ENCODE measurements at regions not wholly inside any gene's neighbourhood (a gene's known extent, or its start where the extent isn't known, plus 50 kb on each side); places are given as distances from the start of the nearest gene placed in this dataset.

DNA sequence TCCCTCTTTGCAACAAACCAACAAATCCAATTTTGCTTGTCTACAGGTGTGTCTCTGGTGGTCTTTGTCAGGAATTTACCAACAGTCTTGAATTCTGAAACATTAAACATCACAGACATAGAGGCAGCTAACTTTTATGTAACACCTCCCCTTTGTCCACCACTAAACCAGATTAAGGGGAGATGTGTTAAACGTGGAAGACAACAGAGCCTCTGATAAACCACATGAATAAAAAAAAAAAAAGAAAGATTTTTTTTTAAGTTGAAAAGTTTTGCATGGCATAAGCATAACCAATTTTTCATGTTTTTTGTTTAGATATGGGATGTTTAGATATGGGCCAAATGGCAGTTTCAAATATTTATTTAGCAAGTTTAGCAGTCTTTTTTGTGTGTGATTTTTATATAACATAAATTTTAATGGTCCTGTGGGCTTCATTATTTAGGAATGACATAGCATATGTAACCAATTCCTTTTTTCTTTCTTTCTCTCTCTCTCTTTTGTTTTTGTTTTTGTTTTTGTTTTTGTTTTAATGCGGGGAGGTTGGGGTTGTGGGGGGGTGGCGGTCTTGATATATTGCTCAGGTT lies 60.7 kb upstream of the BTN3A2 start (continued):
- TF ChIP-seq, protein P1, sequence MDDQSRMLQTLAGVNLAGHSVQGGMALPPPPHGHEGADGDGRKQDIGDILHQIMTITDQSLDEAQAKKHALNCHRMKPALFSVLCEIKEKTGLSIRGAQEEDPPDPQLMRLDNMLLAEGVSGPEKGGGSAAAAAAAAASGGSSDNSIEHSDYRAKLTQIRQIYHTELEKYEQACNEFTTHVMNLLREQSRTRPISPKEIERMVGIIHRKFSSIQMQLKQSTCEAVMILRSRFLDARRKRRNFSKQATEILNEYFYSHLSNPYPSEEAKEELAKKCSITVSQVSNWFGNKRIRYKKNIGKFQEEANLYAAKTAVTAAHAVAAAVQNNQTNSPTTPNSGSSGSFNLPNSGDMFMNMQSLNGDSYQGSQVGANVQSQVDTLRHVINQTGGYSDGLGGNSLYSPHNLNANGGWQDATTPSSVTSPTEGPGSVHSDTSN (IDR thresholded peaks at IDR 0.05): no peak

DNA sequence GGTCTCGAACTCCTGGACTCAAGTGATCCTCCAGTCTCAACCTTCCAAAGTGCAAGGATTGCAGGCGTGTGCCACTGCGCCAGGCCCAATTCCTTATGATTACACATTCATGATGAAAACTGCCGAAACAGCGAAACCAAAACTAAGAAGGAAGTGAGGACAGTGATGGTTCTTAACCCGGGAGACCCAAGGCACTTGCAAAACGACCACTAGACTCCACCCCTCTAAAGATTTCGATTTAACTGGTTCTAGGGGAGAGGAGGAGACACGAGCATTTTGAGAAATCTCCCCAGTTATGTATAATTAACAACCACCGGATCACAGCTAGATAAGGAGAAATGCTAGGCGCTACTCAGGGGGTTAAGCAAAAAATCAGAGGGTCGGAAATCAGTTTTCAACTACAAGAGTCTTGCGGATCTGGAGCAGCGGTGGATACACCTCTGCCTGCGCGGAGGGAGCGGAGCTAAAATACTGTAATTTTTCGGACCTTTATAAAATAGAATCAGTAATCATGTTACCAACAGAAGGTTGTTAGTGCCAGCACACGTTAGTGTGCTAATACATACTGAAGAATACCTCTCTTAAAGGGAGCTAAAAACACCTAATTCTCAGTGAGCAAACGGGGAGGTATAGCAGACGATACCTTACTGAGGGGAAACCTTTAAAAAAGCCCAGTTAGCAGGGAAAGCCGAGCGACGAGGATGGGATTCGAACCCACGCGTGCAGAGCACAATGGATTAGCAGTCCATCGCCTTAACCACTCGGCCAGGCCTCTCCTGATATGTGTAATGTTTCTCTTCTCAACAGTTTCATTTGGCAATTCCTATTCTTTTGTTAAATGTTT lies 60.0 kb upstream of the BTN3A2 start:
- Histone ChIP-seq H3K4me1 (ENCODE audit: control insufficient read depth in 1 of 2, insufficient read depth in 2 of 2, low read depth in 1 of 2, low read length in 1 of 2) (peaks cover 0 to 2% of the 10 kb centered on the region in 2 experiments; a peak in 3 of 4 replicates), H3K9me2 (no peaks in the 10 kb centered on the region; the same call in 1 of the 2 replicates), H3F3A (replicated peaks; ENCODE audit: insufficient read depth) (peaks cover 7% of the 10 kb centered on the region), H3K36me3 (replicated peaks in 1 of 2; ENCODE audit: control insufficient read depth in 1 of 2, insufficient read depth in 2 of 2, low read length in 1 of 2) (no peaks in the 10 kb centered on the region), H3K9me3 (no peaks in the 10 kb centered on the region), H2AFZ (ENCODE audit: low read depth) (no peak overlapping the region), H4K20me1 (ENCODE audit: insufficient read depth) (no peaks in the 10 kb centered on the region), H3K4me3 (ENCODE audit: low read depth in 2 of 2, low read length in 1 of 2) (no peak overlapping the region), H3K9ac (no peak overlapping the region), H3K27ac (ENCODE audit: low read depth in 2 of 2, low read length in 1 of 2) (no peak overlapping the region), H3K4me2 (no peak overlapping the region), H3K27me3 (ENCODE audit: insufficient read depth) (no peaks in the 10 kb centered on the region), H3K79me2 (ENCODE audit: insufficient read depth) (no peaks in the 10 kb centered on the region)
- TF ChIP-seq, protein P2, sequence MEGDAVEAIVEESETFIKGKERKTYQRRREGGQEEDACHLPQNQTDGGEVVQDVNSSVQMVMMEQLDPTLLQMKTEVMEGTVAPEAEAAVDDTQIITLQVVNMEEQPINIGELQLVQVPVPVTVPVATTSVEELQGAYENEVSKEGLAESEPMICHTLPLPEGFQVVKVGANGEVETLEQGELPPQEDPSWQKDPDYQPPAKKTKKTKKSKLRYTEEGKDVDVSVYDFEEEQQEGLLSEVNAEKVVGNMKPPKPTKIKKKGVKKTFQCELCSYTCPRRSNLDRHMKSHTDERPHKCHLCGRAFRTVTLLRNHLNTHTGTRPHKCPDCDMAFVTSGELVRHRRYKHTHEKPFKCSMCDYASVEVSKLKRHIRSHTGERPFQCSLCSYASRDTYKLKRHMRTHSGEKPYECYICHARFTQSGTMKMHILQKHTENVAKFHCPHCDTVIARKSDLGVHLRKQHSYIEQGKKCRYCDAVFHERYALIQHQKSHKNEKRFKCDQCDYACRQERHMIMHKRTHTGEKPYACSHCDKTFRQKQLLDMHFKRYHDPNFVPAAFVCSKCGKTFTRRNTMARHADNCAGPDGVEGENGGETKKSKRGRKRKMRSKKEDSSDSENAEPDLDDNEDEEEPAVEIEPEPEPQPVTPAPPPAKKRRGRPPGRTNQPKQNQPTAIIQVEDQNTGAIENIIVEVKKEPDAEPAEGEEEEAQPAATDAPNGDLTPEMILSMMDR (IDR thresholded peaks at IDR 0.05): no peak
- TF ChIP-seq, protein P3, sequence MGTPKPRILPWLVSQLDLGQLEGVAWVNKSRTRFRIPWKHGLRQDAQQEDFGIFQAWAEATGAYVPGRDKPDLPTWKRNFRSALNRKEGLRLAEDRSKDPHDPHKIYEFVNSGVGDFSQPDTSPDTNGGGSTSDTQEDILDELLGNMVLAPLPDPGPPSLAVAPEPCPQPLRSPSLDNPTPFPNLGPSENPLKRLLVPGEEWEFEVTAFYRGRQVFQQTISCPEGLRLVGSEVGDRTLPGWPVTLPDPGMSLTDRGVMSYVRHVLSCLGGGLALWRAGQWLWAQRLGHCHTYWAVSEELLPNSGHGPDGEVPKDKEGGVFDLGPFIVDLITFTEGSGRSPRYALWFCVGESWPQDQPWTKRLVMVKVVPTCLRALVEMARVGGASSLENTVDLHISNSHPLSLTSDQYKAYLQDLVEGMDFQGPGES (IDR thresholded peaks at IDR 0.05; ENCODE audit: low read depth, low read length): no peak
- TF ChIP-seq RXRA (IDR thresholded peaks at IDR 0.05; ENCODE audit: borderline replicate concordance, low read depth) (no peak), FOSL2 (IDR thresholded peaks at IDR 0.05; ENCODE audit: borderline replicate concordance, low read depth) (no peak; the same call in 1 of the 2 replicates), ELF1 (IDR thresholded peaks at IDR 0.05) (no peak), YY1 (IDR thresholded peaks at IDR 0.05; ENCODE audit: low read depth) (no peak), POLR2AphosphoS5 (IDR thresholded peaks at IDR 0.05; ENCODE audit: low read depth, low read length) (no peak), CHD2 (IDR thresholded peaks at IDR 0.05; ENCODE audit: low read length, partially characterized antibody) (no peak), MXI1 (IDR thresholded peaks at IDR 0.05; ENCODE audit: low read depth, low read length) (no peak), EP300 (IDR thresholded peaks at IDR 0.05; ENCODE audit: borderline replicate concordance in 1 of 2, low read depth in 1 of 2, low read length in 1 of 2) (no peak)
- TF ChIP-seq, protein P4, sequence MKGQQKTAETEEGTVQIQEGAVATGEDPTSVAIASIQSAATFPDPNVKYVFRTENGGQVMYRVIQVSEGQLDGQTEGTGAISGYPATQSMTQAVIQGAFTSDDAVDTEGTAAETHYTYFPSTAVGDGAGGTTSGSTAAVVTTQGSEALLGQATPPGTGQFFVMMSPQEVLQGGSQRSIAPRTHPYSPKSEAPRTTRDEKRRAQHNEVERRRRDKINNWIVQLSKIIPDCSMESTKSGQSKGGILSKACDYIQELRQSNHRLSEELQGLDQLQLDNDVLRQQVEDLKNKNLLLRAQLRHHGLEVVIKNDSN (IDR thresholded peaks at IDR 0.05; ENCODE audit: borderline replicate concordance, low read depth): no peak
- TF ChIP-seq, protein P5, sequence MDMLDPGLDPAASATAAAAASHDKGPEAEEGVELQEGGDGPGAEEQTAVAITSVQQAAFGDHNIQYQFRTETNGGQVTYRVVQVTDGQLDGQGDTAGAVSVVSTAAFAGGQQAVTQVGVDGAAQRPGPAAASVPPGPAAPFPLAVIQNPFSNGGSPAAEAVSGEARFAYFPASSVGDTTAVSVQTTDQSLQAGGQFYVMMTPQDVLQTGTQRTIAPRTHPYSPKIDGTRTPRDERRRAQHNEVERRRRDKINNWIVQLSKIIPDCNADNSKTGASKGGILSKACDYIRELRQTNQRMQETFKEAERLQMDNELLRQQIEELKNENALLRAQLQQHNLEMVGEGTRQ (IDR thresholded peaks at IDR 0.05; ENCODE audit: borderline replicate concordance, low read depth, low read length): no peak
- DNase-seq: no peak
- CTCF ChIA-PET: interaction anchor here (0.9 kb wide), 1 partner anchor 291 kb away, joined by 3 read pairs; no protein-coding TSS in a partner anchor
- WGBS (ENCODE audit: low lambda C conversion rate): 77% methylated on average over 29 of the region's 29 CpGs
- POLR2A ChIA-PET: no interaction called here

Data from SK-N-SH (cell line).